HG03175 (cell line): ENCODE measurements at regions not wholly inside any gene's neighbourhood (a gene's known extent, or its start where the extent isn't known, plus 50 kb on each side); places are given as distances from the start of the nearest gene placed in this dataset.

Source experiments
- ATAC-seq: cut with Tn5 transposase; IDR thresholded peaks from one replicate; pipeline ENCODE4 v1.9.1; 2021; ENCODE audit warnings: mild to moderate bottlenecking, moderate library complexity; ENCODE audit not compliant: unreplicated experiment

GRCh38 chr6:15995493-15995892 lies 133.4 kb upstream of the MYLIP start:
- no peak for ATAC-seq

GRCh38 chr6:15994814-15995459 lies 133.9 kb upstream of the MYLIP start:
- ATAC-seq = no peak

DNA sequence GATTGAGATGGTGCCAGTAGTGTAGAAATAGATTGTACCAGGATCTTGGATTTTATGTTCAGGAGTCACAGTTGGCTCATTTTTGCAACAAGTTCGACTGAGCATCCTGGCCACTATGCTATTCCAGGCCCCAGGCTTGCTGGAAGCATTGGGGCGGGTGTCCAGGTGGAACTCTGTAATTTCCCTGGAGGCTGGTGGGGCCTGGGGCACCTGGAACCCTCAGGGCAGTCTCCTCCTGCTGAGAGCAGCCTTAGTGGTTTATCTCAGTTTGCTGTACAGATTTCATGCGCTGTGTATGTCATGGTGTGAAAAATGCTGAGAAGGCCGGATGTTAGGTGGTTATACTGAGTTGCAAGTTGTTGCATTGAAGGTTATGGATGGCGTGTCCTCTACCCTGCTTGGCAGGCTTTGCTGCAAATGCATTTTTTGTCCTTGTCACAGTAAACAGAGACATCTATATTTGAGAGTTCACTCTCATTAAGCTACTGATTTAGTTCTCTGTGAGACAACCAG lies 135.1 kb upstream of the MYLIP start:
- ATAC-seq = no peak

DNA sequence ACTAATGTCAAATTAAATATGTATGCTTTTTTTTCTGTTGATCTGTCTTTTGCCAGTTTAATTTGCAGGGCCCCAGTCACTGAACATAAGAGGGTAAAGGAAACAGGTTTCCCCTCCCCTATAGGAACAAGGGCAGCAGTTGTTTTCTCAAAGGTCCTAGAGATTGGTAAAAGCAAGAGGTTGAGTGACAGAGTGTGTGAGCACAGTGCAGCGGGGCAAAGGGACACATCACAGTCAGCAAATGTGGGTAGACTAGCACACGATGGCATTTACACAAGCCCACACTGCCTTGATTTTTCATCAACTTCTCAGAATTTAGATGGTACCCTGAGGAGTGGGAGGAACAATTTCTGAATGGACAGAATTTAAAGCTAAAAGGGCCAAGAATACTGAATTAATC lies 138.7 kb upstream of the MYLIP start:
- ATAC-seq = no peak

DNA sequence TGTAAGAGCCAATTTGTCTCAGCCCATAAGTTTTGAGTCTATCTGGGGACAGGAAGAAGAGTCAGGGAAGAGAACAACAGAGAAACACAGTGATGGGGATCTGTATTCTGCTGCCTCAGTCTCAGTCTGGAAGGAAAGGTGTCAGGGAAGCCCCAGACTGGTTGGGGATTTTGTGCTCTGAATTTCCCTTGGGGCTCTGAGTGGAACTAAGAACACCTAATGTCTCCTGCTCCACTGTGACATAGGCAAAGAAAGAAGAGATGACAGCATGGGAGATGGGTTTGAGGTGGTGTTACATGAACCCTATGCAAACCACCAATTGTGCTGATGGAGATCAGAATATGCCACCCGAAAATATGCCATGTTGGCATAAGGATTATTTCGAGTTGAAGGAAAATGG lies 139.5 kb upstream of the MYLIP start:
- no peak for ATAC-seq

- ATAC-seq = no peak
Measured at GRCh38 chr6:15987569-15987968, 141.3 kb upstream of the MYLIP start.

DNA sequence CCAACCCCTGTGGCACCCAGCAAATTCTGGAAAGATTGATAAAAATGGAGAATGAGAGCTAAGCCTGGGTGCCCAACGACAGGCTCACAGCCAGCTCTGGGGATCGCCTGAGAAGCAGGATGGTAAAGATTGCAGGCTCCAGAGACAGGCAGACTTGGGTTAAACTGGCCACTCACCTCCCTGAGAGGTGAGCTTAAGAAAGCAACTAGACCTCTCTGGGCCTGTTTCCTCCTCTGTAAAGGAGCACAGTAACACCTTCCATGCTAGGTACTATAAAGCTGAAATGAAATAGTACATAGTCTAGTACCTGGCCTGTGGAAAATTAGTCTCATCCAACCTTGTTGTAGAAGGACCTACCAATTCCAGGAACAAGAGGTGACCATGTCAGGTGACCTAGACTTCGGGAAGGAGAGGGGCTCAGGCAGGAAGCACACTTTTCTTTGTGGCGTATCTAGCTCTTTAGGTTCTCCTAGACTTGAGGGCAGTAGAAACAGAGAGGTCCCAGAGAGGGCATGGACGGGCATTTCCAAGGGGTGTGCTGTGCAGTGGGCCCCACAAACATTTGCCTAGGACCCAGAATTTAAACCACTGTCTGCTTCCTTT lies 142.8 kb upstream of the MYLIP start:
- ATAC-seq = no peak

DNA sequence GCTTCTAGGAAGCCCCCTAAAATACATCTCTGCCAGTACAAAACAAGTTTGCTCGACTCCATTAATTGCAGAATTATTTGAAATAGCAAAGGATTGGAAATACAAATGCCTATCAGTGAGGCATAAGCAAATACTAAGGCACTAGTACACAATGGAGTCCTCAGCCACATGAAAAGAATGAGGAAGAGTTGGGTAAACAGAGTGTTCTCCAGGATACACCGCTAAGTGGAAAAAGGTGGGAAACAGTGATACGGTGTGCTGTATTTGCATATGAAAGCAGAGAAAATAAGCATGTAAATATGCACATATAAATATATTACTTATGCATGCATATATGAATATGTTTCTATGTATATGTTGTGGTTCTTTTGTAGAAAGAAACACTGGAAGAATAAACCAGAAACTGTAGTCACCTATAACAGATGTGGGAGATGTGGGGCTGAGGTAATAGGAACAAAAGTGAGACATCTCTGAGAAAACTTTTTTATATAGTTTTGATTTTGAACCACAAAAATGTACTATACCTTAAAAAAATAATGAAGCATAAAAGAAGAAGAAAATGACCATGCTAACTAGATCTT lies 143.4 kb upstream of the MYLIP start:
- ATAC-seq = no peak

- ATAC-seq = no peak
Measured at GRCh38 chr6:15981956-15982355, 146.9 kb upstream of the MYLIP start.

DNA sequence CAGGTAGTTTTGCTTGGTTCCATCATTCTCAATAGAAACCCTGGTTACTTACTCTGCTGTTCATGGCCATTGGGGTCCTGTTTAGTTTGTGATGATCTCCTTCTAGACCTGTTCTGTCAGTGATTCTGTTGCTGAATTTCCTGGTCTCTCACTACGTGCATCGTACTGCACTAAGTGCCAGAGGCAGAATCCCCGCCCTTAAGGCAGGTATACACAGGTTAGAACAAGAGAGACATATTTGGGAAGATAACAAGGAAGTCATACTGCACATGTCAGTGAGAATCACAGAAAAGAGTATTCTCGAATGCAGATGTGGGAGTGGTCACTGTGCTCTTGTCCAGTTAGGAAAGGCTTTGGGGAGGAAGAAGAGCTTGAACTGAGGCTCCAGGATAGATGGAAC lies 148.1 kb upstream of the MYLIP start:
- no peak for ATAC-seq

DNA sequence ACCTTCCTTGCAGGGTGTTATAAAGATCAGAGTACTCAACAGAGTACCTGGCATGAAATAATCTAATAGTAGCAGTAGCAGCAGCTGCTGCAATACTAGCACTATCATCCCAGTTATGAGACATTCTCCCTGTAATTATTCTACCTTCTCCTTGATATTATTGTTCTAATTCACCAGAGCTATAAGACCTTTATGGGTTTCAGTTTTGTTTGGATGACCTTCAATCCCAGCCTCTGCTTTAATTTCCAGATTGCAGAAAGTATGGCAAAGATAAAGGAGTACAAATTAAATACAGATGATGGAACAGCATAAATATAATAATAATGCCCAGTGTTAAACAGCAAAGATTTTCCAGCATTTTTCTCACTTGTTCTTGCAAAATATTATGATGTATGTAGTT lies 150.5 kb upstream of the MYLIP start:
- ATAC-seq = no peak

GRCh38 chr6:15977050-15977449 lies 151.8 kb upstream of the MYLIP start:
- ATAC-seq = no peak

DNA sequence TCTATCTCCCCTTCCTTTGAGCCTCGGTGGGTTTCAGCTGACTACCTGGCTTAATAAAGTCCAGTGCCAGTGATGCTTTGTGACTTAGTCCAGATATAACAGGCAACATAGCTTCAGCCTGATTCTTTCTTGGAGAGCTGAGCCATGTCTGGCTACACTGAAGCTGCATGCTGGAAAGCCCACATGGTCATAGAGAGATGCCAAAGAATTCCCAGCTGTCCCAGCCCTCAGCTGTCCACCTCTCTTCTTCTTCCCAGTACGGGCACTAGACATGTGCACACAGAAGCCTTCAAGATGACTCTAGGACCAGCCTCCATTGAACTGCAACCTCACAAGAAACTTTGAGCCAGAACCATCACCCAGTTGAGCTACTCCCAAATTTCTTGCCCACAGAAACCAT lies 154.1 kb upstream of the MYLIP start:
- ATAC-seq = no peak

DNA sequence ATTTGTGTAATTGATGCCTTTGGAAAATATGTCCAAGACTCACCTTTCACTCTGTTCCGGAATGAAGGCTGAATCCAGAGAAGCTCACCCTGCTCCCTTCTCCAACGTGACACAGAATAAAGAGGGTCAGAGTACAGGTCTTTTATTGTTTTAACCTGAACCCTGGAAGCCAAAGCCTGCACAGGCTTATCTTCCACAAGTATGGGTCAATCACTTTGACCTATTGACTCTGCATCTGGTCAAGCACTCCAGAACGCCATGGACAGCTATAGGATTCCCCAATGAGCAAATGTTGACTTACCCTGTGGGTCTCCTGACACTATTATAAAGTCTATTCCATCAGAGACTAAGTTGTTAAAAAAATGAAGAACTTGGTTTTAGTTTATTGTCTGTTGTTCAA lies 158.4 kb upstream of the MYLIP start:
- ATAC-seq = no peak

DNA sequence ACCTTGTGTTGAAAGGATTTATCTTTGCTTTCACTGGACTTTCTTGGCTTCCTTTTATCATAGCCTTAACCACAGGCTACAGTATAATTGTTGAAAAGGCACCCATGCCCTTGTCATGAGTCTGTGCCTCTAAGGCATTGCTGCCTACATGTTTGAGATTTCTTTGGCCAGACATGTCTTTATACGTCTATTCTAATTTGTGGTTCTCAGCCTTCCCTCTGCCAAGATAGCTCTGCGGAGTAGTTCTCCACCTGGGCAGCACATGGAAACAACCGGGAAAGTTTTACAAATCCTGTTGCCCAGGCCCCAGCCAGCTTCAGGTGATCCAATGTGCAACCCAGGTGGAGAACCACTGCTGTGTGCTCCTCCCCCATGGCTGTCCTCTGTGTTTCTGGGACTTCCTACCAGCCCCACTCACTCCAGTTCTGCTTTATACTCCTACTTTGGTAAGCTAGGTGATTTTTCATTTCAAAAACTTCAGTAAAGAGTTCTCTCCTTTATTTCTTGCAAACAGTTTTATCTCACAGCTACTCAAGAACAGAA lies 159.6 kb upstream of the MYLIP start:
- no peak for ATAC-seq

DNA sequence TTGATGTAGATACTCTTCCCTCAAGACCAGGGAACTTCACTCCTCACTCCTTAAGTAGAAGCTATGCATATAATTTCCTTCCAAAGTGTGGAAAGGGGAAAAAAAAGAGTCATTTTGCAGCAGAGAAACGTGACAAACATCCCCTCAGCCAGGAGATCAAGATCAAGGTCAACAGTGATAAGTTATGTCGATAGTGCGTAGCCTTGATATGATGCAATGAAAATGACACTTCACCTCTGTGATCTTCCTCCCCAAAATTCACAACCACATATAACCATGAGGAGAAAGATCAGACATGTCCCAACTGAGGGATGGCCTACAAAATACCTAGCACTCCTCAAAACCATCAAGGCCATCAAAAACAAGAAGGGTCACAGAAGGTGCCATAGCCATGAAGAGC lies 160.4 kb upstream of the MYLIP start:
- ATAC-seq = no peak

DNA sequence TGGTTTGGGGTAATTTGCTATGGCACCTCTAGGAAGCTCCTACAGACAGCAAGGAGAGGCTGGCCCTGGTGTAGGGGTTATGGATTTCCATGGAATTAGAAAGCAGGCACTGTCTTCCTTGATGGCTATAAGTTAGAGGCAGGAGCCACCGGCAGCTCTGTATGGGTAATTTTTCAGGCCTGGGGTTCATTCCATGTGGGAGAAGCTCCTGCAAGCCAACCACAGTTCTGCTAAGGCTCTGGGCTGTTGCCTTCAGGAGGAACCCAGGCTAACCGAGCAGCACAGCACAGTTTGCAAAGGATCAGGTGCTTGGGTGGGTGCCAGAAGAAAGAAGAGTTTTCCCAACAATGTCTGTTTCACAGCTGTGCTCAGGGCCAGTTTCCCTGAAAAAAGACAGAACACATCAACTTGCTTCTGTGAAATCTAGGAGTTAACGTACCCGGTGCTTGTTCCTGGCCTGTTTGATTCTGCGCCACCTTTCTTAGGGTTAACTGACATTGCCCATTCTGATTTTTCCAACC lies 162.8 kb upstream of the MYLIP start:
- ATAC-seq = no peak

DNA sequence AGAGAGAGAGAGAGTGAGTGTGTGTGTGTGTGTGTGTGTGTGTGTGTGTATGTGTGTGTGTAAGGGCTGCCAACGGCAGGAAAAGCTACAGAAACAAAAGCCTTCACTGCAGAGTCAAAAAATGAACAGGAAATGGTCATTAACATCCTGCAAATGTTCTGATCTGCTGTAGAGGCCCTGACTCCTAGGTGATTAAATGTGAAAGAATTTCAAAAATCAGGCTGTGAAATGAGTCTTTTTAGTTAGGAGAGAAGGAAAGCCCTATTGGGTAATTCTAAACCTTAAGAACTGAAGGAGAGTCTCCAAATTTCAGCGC lies 166.5 kb upstream of the MYLIP start:
- no peak for ATAC-seq

DNA sequence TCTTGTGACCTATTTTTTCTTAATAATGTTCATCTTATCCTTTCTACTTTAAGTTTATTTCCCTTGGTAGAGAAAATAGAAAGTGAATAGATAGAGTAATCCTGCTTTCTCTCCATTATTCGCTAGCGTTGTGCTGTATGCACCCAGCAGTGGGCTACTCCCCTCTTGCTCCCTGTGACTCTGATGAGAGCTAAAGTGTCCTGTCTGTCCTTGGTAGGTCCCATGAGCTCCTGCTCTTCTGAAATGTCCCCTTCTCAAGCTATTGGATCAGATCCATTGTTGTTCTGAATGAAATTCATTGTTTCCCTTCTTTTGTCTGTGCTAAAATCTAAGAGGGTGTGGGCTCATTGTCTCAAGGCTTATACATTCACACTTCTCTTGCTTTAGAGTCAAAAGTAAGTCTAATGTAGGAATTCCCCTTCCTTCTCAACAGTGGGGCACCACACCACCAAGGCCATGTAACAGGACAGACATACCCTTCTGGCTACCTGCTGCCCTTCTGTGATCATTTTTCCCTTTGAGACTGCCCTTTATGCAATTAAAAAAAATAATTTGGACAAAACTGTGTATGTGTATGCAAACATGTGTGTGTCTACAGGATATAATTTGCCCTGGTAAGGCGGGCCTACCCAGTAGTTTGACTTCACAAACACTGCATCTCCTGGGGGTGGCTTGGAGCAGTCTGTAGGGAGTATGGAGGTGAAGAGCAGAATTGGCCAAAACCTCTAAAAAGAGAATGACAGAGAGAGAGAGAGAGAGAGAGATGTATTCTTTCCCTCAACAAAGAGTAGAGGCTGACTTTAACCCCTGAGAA lies 167.0 kb upstream of the MYLIP start:
- ATAC-seq = no peak

- ATAC-seq = no peak
Measured at GRCh38 chr6:15960740-15961634, 167.9 kb upstream of the MYLIP start.
